GM21786 (cell line): ENCODE measurements at regions not wholly inside any gene's neighbourhood (a gene's known extent, or its start where the extent isn't known, plus 50 kb on each side); places are given as distances from the start of the nearest gene placed in this dataset.

Source experiments
- ATAC-seq: cut with Tn5 transposase; IDR thresholded peaks from one replicate; pipeline ENCODE4 v1.9.1; 2021; ENCODE audit not compliant: unreplicated experiment

- no peak for ATAC-seq
Measured at GRCh38 chr5:28500511-28500910, 1462.1 kb upstream of the CDH9 start.

- no peak for ATAC-seq
Measured at GRCh38 chr5:28499766-28500290, 1461.4 kb upstream of the CDH9 start.

DNA sequence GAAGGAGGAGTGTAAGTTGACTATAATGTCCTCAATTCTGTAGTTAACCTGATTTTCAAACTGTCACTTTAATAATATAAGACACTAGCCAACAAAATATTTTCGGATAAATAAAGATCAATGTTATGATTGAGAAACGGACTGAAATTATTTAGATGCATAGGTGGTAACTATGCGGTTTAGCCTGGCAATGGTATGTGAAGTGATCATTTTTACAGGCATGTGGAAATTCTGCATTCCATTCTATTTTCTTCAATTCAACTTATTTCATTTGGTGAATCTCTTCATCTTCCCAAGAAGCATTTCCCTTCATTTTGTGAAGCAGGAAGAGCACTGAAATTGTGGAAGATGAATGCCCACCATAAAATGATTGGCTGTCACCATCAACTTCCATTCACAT lies 1457.5 kb upstream of the CDH9 start:
- ATAC-seq = no peak

DNA sequence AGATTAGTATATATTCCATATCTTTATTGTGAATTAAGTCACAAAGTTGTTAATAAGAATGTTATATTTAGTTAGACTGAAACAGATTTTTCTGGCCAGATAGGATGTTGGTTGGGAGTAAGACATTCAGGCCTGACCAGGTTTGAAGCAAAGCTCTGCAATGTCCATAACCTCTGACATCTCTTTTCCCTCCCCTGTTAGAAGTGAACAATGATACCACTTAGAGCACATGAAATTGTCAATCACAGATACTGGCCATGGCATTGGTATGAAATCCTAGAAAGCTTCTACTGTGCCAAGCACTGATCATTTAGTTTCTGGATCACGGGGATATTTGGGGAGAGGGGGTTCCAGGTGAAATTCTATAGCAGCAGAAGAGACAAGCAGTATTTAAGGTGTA lies 1455.1 kb upstream of the CDH9 start:
- ATAC-seq = no peak

DNA sequence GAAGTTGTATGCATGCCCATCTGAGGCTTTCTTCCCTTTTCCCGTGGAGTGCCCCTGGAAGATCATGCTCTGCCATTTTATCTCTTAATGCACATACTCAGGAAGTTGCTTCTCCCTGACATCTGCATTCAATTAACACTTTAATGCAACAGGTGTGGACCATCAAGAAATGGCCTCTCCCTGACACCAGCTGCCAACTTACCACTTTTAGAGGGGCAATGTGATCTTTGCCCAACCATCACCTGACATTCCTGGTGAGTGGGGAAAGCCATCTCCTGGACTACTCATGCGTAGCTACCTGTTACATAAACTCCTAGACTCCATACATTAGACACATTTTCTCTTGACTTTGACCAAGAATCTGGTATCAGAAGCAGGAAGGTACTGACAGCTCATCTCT lies 1450.4 kb upstream of the CDH9 start:
- no peak for ATAC-seq

DNA sequence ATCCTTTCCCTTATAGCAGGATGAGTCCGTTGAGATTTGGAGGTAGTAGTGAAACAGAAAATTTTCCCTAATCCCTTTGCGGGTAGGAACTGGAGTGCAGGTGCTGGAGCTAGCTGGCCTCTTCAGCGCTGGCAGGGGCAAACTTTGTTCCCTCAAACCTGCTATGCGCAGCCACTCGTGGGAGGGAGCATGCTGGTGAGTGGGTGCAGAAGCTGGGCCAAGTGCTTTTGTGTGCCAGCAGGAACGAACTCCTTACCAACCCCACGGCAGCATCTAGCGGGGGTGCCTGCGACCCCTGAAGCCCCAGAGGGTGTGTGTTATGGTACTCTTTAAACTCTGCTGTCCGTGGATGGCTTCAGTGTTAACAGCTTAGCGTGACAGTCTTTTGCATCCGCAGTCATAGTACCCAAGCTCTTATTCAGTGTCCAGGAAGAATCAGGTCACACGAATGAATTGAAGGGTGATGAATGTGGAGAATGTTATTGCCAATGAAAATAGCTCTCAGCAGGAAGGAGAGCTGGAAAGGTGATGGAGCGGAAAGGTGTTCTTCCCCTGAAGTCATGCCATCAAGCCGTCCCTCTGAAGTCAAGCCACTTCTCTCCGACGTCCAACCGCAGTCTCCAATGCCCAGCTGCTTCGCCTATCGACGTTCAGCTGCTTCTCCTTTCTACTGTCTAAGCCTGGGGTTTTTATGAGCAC lies 1445.1 kb upstream of the CDH9 start:
- ATAC-seq = no peak

- no peak for ATAC-seq
Measured at GRCh38 chr5:28473531-28474107, 1435.2 kb upstream of the CDH9 start.

GRCh38 chr5:28468166-28468565 lies 1429.8 kb upstream of the CDH9 start:
- peak; percentile 80 for ATAC-seq

DNA sequence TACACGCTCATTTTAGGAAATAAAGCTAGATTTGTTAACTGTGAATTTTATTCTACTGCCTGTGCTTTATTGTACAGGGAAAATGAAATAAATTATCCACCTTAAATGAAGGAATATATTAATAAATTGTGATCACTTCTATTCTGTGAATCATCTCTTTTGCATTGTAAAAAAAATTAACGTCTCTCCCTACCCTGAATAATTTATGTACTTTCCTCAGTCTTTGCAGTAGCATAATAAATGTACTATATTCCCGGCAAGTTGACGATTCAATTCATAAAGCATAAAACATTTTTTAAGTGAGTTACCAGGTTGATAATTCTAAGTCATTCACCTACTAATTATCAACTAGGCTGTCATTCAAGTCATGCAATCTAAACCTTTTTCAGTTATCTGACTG lies 1425.3 kb upstream of the CDH9 start:
- no peak for ATAC-seq

GRCh38 chr5:28451483-28451882 lies 1413.1 kb upstream of the CDH9 start:
- no peak for ATAC-seq

GRCh38 chr5:28450997-28451396 lies 1412.6 kb upstream of the CDH9 start:
- ATAC-seq = no peak

DNA sequence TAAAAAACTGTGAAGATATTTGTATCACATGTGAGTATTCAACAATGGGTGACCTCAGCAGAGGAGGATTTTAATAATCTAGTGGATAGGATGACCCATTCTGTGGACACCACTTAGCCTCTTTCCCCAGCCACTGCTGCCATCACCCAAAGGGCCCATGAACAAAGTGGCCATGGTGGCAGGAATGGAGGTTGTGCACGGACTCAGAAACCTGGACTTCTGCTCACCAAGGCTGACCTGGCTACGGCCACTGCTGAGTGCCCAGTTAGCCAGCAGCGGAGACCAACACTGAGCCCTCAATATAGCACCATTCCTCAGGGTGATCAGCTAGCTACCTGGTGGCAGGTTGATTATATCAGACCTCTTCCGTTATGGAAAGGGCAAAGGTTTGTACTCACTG lies 1410.4 kb upstream of the CDH9 start:
- ATAC-seq = no peak

DNA sequence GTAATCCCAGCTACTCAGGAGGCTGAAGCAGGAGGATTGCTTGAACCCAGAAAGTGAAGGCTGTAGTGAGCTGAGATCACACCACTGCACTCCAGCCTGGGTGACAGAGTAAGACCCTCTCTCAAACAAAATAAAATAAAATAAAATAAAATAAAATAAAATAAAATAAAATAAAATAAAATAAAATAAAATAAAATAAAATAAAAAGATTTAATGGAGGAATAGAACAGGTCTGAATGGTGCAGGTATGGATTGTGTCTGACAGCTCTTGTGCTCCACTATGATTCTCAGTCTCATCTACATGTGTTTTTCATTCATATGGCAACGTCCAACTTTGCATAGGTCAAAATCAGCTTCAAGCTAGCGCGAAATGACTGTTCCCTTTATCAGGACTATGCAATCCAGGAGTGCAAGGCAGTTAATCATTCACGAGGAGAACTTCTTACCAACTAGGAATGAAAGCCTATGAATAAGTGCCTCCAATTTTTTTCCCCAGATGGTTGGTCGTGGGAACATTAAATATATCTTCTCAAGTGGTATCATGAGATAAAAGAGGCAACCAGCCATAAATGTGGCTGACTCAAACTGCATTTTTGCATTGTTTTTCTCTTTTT lies 1392.3 kb upstream of the CDH9 start:
- no peak for ATAC-seq

GRCh38 chr5:28421141-28421540 lies 1382.8 kb upstream of the CDH9 start:
- no peak for ATAC-seq

GRCh38 chr5:28415791-28416443 lies 1377.5 kb upstream of the CDH9 start:
- ATAC-seq = no peak

- no peak for ATAC-seq
Measured at GRCh38 chr5:28414619-28415018, 1376.2 kb upstream of the CDH9 start.

GRCh38 chr5:28408651-28409050 lies 1370.3 kb upstream of the CDH9 start:
- no peak for ATAC-seq

DNA sequence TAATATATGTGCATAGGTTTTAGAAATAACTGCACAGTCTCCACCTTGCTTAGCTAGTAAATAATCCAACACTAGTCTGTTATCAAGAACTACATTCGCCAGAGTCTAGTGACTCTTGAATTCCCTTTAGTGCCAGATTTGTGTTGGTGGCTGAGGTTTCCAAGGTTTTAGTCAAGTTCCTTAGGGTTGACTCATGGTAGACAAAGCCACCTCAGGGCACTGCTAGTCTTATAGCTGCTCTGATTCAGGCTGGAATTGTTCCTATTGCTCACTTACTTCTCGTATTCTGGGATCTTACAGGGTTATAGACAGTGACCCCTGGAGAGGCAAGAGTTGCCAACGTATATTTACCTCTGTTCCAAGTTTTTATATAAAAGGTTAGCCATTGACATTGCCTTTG lies 1369.8 kb upstream of the CDH9 start:
- no peak for ATAC-seq

- ATAC-seq = no peak
Measured at GRCh38 chr5:28404363-28405071, 1366.1 kb upstream of the CDH9 start.

- ATAC-seq = no peak
Measured at GRCh38 chr5:28403846-28404245, 1365.5 kb upstream of the CDH9 start.

DNA sequence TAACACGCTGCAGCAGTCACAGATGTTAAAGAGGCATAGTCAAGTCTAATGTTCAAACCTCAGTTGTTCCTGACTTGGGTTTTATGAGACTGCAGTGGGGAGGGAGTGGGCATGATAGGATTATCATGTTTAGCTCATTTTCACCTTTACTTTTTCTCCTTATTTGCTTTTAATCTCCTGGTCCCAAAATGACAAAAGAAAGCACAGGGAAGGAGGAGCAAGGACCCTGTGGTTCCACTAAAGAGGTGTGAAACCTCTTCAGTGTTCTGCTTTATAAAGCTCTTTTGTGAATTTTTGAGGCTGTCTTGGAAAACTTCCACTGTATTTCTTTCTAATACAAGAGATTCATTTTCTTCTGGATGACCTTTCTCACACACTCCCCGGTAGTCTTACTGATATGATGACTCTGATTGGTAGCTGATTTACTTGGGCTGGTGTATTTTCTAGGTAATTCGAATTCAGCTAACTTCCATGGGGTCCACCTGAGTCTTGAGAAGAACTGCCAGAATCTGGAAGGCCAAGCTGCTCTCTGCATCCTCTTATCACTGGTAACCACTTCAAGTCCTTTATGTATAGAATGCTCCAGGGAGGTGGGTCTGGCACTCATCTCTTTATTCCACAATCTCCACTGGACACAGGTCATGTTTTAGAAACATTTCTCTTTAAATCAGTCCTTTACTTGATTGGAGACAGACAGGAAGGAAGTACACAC lies 1364.4 kb upstream of the CDH9 start:
- ATAC-seq = no peak
